ENCODE measurements at regions not wholly inside any gene's neighbourhood (a gene's known extent, or its start where the extent isn't known, plus 50 kb on each side); places are given as distances from the start of the nearest gene placed in this dataset.

DNA sequence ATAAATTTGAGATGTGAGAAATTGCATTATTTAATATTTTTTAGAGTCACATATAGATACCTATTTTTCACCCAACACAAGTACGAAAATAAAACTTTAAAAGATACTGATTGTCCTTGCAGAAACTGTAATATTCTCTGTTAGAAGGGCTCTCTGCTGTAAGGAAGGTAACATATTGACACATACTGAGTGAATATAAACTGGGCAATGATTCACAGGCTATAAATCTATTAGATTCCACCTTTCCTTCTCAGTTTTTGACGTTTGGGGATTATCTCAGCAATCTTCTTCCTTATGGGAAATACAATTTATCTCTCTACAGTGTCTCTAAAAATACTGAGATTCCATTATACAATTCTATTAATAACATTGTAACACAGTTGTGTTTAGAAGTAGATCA is 229.1 kb upstream of the MAP2 start:
- TF ChIP-seq, protein P1, sequence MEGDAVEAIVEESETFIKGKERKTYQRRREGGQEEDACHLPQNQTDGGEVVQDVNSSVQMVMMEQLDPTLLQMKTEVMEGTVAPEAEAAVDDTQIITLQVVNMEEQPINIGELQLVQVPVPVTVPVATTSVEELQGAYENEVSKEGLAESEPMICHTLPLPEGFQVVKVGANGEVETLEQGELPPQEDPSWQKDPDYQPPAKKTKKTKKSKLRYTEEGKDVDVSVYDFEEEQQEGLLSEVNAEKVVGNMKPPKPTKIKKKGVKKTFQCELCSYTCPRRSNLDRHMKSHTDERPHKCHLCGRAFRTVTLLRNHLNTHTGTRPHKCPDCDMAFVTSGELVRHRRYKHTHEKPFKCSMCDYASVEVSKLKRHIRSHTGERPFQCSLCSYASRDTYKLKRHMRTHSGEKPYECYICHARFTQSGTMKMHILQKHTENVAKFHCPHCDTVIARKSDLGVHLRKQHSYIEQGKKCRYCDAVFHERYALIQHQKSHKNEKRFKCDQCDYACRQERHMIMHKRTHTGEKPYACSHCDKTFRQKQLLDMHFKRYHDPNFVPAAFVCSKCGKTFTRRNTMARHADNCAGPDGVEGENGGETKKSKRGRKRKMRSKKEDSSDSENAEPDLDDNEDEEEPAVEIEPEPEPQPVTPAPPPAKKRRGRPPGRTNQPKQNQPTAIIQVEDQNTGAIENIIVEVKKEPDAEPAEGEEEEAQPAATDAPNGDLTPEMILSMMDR (conservative IDR thresholded peaks at IDR 0.05) = no peak

DNA sequence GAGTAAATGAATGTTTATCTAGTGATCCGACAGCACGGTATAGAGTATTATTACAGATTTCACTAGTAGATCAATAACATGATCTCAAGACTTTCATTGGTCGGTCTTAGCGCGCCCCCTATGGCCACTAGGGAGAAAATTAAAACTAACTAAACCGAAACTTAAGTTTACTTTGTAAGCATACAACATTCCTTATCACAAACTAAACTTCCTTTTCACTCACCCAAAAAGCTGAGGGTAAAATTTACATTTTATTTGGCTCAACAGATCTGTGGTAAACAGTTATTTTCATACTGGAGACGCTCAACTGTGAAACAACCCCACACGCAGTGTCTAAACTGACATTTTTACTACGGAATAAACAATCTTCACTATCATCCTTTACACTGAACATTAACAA is 215.6 kb upstream of the MAP2 start:
- TF ChIP-seq, protein P1 (conservative IDR thresholded peaks at IDR 0.05) = peak; percentile 79
- H3K27ac ChIP-seq = no peak overlapping the region

More for the DNA sequence above, 229.1 kb upstream of the MAP2 start:
- H3K27ac ChIP-seq = no peak overlapping the region

DNA sequence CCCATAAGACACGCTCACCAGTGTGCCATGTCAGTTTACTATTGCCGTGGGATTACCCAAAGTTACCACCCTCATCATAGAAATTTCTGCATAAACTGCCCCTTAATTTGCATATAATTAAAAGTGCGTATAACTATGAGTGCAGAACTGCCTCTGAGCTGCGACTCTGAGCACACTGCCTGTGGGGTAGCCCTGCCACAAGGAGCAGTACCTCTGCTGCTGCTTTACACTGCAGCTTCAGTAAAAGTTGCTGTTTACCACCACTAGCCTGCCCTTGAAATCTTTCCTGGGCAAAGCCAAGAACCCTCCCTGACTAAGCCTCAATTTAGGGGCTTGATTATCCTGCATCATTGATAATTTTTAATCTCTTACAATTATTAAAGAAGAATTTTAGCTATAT is 213.9 kb upstream of the MAP2 start:
- TF ChIP-seq, protein P1 (conservative IDR thresholded peaks at IDR 0.05) = no peak
- no peak overlapping the region for H3K27ac ChIP-seq

DNA sequence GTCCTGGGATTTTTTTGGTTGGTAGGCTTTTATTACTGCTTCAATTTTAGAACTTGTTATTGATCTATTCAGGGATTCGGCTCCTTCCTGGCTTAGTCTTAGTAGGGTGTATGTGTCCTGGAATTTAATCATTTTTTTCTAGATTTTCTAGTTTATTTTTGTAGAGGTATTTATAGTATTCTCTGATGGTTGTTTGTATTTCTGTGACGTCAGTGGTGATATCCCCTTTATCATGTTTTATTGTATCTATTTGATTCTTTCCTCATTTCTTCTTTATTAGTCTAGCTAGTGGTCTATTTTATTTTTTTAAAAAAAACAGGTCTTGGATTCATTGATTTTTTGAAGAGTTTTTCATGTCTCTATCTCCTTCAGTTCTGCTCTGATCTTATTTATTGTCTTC is 193.3 kb upstream of the MAP2 start:
- H3K27ac ChIP-seq = no peak overlapping the region
- TF ChIP-seq, protein P1 (conservative IDR thresholded peaks at IDR 0.05) = no peak

DNA sequence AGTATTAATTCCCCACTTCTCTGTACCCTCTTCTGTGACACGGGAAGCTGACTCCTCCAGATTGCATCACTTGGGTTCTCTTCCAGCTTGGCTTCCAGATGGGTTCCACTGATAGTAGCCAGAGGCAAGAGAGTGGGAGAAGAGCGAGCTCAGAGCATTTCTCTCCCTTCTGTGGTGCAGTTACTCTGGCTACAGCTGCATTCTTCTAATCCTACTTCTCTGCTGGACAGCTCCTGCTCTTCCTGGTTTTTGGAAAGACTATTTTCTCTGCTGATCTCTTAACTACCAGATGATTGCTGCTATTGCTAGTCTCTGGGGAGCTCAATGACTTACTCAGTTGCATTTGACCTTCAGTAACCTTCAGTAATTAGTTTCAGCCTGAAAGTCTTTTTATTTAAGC is 187.5 kb upstream of the MAP2 start:
- TF ChIP-seq, protein P1 (conservative IDR thresholded peaks at IDR 0.05) = no peak
- H3K27ac ChIP-seq = no peak overlapping the region

DNA sequence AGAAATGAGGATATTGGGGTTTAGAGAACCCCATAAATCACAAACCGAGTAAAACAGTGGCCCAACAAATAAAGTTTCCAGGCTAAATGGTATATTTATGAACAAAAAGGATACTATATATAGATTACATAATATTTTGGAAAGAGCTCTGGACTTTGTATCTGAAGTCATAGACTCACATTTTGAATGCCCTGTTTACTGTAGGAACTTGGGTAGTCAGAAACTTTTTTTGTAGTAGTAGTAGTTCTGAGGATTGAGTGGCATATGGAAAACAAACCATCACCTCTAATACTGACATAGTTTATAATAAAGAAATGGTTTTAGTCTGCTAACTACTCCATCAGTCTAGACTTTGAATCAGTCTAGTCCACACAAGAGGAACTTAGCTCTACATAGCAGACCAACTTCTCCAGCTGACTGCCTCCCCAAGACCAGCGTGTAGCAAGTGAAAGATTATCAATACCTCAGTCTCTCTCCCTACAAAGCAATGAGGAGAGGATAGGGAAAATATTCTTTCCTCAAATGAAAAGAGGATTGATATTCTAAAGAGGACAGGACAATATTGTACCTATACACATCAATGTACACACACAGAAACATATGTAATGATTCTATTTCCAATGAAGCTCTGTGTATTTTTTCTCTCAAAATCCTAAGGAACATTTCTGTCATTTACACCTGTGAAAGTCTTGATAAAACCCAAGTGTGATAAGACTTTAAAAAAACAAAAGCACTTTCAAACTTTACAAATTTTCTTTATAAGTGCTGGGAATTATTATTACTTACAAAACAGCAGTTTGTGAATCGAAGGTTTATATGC is 184.9 kb upstream of the MAP2 start:
- no peak overlapping the region for H3K27ac ChIP-seq
- TF ChIP-seq, protein P1 (conservative IDR thresholded peaks at IDR 0.05) = no peak

DNA sequence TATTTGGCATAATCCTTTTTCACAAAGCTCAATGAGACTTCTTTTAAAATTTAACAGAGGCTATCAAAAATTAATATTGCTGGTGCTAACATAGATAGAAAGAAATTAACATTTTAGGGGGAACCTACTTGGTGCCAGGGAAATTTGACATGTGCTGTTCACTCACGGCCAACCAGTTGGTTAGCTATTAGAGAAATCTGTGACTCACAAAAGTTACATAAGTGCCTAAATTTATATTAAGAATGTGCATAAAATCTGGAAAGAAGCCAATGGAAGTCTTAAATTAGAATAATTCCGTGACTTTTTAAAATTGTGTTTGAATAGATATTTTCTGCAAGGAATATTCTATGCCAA is 184.3 kb upstream of the MAP2 start:
- TF ChIP-seq, protein P1 (conservative IDR thresholded peaks at IDR 0.05) = no peak
- H3K27ac ChIP-seq = no peak overlapping the region

Data from VCaP (cell line).